GM21447 (cell line): ENCODE measurements at regions not wholly inside any gene's neighbourhood (a gene's known extent, or its start where the extent isn't known, plus 50 kb on each side); places are given as distances from the start of the nearest gene placed in this dataset.
"Not testable (repeated sequence)": the region's sequence is repeated elsewhere in the genome, so short reads cannot be mapped to it uniquely, and the experiment has no call there.

Experiments
- ATAC-seq: cut with Tn5 transposase; IDR thresholded peaks from one replicate; pipeline ENCODE4 v1.9.1; 2021; ENCODE audit not compliant: unreplicated experiment

DNA sequence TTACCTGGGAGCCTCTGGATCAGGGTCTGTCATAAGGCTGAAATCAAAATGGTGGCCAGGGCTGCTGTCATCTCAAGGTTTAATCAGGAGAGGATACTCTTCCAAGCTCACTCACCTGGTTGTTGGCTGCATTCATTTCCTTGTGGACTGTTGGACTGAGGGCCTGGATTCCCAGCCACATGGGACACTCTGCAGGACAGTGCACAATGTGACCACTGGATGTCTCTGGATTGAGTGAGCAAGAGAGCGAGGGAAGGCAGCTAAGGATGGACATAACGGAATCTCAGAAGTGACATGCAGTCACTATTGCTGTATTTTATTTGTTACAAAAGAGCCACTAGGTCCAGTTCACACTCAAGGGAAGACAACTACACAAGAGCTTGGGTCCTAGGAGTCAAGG lies 229.1 kb downstream of the S1PR1 start:
- ATAC-seq: no peak

- no peak for ATAC-seq
These were observed 237.3 kb downstream of the S1PR1 start for GRCh38 chr1:101474039-101474665.

GRCh38 chr1:101476541-101476940 lies 239.7 kb downstream of the S1PR1 start:
- no peak for ATAC-seq

- ATAC-seq: no peak
These were observed 243.1 kb downstream of the S1PR1 start for GRCh38 chr1:101479945-101480344.

GRCh38 chr1:101482306-101482705 lies 245.5 kb downstream of the S1PR1 start:
- ATAC-seq: no peak

DNA sequence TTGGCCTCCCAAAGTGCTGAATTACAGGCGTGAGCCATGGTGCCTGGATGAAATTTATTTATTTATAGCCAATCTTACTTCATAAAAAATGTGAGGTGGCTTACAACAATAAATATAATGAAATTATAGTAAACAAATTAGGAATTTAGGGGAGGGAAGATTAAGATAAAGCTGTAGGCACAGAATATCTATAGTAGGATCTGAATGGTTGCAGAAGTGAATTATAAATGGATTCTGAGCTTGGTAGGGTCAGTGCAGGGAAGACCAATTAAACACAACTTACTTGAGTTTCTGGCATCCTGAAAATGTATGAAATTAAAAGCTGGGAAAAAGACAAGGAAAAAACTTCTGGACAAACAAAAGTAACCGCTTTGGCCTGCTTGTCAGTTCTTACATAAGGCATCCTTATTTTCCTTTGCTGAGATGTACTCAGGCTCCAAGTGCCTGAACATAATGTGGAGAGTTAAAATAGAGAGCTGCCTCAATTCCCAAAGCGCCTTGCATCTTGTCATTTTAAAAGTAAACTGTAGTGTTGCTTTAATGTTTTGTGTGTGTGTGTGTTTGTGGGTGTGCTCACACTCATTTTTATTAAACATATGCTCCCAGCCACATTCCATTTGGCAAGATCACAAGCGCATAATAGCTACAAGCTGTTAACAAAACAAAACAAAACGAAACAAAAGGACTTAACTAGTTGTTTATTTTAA lies 247.3 kb downstream of the S1PR1 start:
- ATAC-seq: no peak

GRCh38 chr1:101484689-101485338 lies 248.0 kb downstream of the S1PR1 start:
- ATAC-seq: no peak

DNA sequence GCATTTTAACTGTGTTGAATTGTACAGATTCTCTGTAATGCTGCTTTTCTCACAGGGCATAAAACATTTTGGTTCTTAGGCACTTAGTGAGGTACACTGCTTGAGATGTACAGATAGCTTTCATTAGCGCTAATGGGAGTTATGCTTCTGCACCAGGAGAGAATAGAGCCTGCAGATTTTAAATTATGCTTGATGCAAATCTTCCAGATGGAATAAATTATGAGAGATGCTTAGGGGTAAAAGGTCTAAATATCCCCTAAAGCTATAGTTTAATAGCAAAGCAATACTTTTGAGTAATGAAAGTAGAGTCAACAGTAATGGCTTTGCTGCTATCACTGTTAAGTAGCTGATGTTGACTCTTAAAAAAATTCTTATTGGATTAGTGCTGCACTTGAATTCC lies 248.9 kb downstream of the S1PR1 start:
- no peak for ATAC-seq

- ATAC-seq: not testable (repeated sequence)
These were observed 255.3 kb downstream of the S1PR1 start for GRCh38 chr1:101492144-101492543.

DNA sequence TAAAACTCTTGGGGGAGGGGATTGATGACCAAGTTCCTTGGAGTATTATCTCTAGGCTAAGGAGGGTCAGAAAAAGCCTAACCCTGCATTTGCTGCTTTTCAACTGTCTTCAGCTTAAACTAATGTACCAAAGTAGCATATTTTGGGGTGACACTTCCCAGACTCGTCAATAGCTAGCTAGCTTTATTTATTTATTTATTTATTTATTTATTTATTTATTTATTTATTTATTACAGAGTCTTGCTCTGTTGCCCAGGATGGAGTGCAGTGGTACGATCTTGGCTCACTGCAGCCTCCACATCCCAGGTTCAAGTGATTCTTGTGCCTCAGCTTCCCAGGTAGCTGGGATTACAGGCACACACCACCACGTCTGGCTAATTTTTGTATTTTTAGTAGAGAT lies 257.1 kb downstream of the S1PR1 start:
- not testable (repeated sequence) for ATAC-seq

DNA sequence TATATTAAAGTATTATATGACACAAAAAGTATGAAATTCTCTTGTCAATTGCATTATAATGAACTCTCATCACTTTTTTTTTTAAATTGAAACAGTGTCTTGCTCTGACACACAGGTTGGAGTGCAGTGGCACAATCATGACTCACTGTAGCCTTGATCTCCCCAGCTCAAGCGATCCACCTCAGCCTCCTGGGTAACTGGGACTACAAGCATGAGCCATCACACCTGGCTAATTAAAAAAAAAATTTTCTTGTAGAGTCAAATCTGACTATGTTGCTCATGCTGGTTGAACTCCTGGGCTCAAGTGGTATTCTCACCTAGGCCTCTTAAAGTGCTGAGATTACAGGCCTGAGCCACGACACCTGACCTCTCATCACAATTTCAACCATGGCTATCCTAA lies 259.3 kb downstream of the S1PR1 start:
- ATAC-seq: no peak

- no peak for ATAC-seq
These were observed 261.2 kb downstream of the S1PR1 start for GRCh38 chr1:101497881-101498559.

GRCh38 chr1:101504106-101504505 lies 267.3 kb downstream of the S1PR1 start:
- not testable (repeated sequence) for ATAC-seq

DNA sequence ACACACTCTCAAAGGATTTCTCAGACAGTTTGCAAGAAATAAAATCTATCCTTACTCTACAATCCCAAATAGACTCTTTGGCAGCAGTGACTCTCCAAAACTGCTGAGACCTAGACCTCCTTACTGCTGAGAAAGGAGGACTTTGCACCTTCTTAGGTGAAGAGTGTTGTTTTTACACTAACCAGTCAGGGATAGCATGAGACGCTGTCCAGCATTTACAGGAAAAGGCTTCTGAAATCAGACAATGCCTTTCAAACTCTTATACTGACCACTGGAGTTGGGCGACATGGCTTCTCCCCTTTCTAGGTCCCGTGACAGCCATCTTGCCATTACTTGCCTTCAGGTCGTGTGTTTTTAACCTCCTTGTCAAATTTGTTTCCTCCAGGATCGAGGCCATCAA lies 268.4 kb downstream of the S1PR1 start:
- ATAC-seq: not testable (repeated sequence)

DNA sequence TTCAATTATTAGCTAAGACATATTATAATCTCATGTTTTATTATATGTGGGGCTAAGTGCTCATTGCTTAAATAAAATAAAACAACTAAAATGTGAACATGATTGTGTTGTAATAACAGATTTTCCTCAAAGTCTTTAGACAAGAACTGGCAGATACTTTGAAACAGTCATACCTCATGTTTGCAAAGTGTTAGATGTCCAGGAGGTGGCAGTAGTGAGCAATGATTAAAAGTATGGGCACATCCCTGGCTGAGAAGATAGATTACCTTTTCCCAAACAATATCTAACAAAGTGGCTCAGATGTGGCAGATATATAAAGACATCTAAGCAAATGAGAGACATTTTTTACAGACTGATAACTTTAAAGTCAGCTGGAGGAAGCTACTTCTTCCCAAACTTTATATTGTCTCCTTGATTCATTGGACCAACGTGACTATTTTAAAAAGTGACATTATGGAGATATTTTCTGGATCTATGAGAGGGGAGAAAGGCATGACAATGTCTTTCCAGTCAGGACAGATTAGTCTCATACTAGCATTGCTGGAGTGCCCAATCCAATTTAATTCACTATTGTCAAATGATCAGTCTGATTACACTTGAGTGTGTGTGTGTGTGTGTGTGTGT lies 269.8 kb downstream of the S1PR1 start:
- ATAC-seq: peak; percentile 75

GRCh38 chr1:101507547-101507971 lies 270.7 kb downstream of the S1PR1 start:
- no peak for ATAC-seq

GRCh38 chr1:101508913-101509312 lies 272.1 kb downstream of the S1PR1 start:
- no peak for ATAC-seq

DNA sequence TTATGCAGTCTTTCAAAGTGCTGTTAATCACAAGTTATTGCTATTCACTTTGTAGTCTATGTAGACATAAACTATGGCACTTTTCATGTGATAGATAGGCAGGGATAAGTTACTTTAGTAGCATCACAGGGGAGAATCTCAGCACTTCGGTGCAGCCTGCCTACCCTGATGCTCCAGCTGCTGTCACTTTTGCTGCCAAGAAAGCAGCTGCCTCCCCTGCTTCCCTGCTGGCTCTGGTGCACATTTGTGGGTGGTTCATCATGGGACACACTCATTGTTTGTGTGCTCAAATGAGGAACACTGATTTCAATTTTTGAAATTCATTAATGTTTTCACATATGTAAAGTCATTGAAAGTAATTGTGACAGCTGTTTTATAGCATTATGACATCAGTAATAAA lies 272.6 kb downstream of the S1PR1 start:
- no peak for ATAC-seq

GRCh38 chr1:101511202-101511891 lies 274.5 kb downstream of the S1PR1 start:
- ATAC-seq: no peak

GRCh38 chr1:101520302-101520701 lies 283.5 kb downstream of the S1PR1 start:
- peak; percentile 87 for ATAC-seq

- ATAC-seq: peak; percentile 51
These were observed 285.7 kb downstream of the S1PR1 start for GRCh38 chr1:101522486-101522885.
